MG63 (cell line): ENCODE measurements at regions not wholly inside any gene's neighbourhood (a gene's known extent, or its start where the extent isn't known, plus 50 kb on each side); places are given as distances from the start of the nearest gene placed in this dataset.
A peak's percentile ranks its signal among the peaks of the same experiment; 100 is the strongest.
"Not testable (repeated sequence)": the region's sequence is repeated elsewhere in the genome, so short reads cannot be mapped to it uniquely, and the experiment has no call there.

Experiments
- DNase-seq: peaks from one replicate; pipeline ENCODE4 v3.0.0-alpha.2; 2020
- H3K27me3 ChIP-seq: fragments of 250-450 bp; sonication (Bioruptor Pico); 2 replicates; pipeline ENCODE4 v1.5.1; 2020; ENCODE audit warnings: mild to moderate bottlenecking, moderate library complexity
- H3K36me3 ChIP-seq: fragments of 250-450 bp; sonication (Bioruptor Pico); 2 replicates; pipeline ENCODE4 v1.5.1; 2020; ENCODE audit warnings: mild to moderate bottlenecking, moderate library complexity
- H3K4me3 ChIP-seq: fragments of 250-450 bp; sonication (Bioruptor Pico); 2 replicates; pipeline ENCODE4 v1.5.1; 2020; ENCODE audit warnings: mild to moderate bottlenecking, moderate library complexity
- H3K9me3 ChIP-seq: fragments of 250-450 bp; sonication (Bioruptor Pico); 2 replicates; pipeline ENCODE4 v1.5.1; 2020; ENCODE audit warnings: mild to moderate bottlenecking, moderate library complexity

DNA sequence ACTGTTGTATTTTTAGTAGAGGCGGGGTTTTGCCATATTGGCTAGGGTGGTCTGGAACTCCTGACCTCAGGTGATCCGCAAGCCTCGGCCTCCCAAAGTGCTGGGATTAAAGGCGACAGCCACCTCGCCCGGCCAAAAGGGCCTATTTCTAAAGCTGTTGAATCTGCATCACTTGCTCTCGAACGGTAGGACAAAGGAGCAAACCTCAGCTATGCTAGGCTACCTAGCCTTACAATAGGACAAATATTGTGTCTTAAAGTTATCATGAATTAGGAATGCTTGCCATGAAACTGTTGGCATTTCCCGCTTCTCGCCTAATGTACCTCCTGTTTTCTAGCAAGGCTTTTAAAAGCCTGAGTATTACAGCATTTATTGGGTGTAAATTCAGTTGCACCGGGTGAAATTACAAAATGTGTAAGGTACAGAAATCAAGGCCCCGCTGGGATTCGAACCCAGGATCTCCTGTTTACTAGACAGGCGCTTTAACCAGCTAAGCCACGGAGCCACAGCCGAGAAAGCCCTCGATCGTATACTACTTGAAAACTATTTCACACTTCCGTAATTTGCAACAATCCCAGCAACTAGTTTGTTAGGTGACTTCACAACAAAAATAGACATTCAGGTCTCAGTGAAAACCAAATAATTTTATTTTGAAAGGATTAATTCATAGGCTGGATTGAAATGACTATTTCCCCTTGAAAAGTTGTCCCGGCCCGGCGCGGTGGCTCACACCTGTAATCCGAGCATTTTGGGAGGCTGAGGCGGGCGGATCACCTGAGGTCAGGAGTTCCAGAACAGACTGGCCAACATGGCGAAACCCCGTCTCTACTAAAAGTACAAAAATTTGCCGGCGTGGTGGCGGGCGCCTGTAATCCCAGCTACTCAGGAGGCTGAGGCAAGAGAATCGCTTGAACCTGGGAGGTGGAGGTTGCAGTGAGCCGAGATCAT is 211.6 kb upstream of the ZNF184 start:
- no peaks in the 10 kb centered on the region for H3K36me3 ChIP-seq
- H3K9me3 ChIP-seq: peaks cover 6% of the 10 kb centered on the region; the same call in 1 of the 2 replicates
- no peaks in the 10 kb centered on the region for H3K27me3 ChIP-seq
- peak; percentile 92 for DNase-seq
- H3K4me3 ChIP-seq: no peak overlapping the region

DNA sequence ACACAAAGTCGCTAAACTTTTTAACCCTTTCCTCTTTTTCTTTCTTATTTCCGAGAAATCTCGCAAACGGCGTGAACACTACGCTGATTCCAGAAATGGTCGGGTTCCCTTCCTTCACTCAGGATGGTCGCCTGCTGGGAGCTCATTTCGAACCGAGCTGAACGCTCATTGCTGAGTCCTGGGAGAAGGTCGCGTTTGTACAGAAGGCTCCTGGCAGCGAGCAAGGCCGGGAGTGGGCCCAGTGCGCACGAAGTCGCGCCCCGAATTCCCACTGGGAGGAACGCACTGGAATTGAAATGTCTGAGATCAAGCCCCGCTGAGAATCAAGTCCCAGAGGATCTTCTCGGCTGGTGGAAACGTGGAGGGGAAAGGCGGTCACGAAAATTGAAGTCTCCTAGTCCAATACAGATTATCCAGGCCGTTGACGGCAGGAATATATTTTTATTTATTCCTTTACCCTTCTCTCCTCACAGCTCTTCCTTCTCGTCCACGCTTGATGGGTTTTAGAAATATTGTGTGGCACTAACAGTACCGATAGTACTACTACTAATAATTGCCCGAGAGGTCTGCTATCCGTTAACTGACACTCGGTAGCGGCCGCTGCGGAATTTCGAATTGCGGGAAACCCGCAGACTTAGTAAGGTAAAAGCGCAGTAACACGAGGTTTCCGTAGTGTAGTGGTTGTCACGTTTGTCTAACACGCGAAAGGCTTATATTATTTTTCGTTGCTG is 207.2 kb upstream of the ZNF184 start:
- Histone ChIP-seq H3K27me3 (no peaks in the 10 kb centered on the region), H3K9me3 (peaks cover 6% of the 10 kb centered on the region; the same call in 1 of the 2 replicates), H3K36me3 (no peaks in the 10 kb centered on the region), H3K4me3 (no peak overlapping the region)
- DNase-seq: no peak

DNA sequence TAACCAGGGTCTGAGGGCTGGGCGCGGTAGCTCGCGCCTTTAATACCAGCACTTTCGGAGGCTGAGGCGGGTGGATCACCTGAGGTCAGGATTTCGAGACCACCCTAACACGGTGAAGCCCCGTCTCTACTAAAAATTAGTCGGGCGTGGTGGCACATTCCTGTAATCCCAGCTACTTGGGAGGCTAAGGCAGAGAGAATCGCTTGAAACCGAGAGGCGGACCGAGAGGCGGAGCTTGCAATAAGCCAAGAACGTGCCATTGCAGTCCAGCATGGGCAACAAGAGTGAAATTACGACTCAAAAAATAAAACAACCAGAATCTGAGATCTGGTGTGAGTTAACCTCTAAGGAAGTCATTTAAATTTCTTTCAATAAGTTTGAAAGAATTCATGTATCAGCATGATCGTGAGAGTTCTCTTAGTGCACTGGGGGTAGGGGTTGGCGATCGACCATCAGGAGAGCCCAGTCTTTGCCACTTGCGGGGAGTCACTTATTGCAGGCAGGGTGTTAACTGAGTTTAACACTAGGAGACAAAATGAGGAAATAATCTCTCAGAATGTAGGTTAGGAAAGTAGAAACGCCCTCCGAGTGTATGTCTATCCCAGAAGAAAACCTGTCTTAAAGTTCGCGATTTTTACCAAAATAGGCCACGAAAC is 206.5 kb upstream of the ZNF184 start:
- Histone ChIP-seq H3K27me3 (no peaks in the 10 kb centered on the region), H3K4me3 (no peak overlapping the region), H3K9me3 (peaks cover 6% of the 10 kb centered on the region; the same call in 1 of the 2 replicates), H3K36me3 (no peaks in the 10 kb centered on the region)
- no peak for DNase-seq

DNA sequence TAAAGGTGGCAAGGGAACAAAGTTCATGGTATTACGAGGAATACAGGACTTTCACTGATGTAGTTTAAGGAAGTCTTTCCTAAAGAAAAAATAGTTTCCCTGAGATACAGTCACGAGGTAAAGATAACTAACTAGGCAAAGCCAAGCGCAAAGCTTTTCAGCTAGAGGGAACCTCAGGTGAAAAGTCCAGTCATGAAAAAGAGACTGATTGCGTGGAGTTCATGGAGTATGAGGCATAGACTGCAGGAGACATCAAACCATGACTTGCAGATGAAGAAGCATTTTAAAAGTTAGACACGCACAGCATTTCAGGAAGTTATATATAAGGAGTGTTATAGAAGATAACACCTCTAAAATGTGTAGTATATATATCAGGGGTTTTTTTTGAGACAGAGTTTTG is 205.6 kb upstream of the ZNF184 start:
- no peak for DNase-seq
- H3K36me3 ChIP-seq: no peaks in the 10 kb centered on the region
- H3K27me3 ChIP-seq: no peaks in the 10 kb centered on the region
- no peak overlapping the region for H3K4me3 ChIP-seq
- H3K9me3 ChIP-seq: peaks cover 6% of the 10 kb centered on the region; the same call in 1 of the 2 replicates

DNA sequence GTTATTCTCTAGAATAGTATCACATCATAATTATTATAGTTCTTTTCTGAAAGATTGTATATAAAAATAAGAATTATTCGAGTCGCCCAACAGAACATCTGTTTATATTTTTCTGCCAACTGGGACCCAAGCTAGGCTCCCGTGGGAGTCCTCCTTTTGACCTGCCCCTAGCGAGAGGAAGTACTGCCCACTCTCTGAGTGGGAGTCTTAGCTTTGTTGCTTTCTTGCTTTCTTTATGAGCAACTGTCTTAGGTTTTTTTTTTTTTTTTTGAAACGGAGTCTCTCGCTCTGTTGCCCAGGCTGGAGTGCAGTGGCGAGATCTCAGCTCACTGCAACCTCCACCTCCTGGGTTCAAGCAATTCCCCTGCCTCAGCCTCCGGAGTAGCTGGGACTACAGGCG is 202.0 kb upstream of the ZNF184 start:
- DNase-seq: no peak
- Histone ChIP-seq H3K27me3 (no peaks in the 10 kb centered on the region), H3K4me3 (no peak overlapping the region), H3K9me3 (no peaks in the 10 kb centered on the region; the same call in 1 of the 2 replicates), H3K36me3 (no peaks in the 10 kb centered on the region)

DNA sequence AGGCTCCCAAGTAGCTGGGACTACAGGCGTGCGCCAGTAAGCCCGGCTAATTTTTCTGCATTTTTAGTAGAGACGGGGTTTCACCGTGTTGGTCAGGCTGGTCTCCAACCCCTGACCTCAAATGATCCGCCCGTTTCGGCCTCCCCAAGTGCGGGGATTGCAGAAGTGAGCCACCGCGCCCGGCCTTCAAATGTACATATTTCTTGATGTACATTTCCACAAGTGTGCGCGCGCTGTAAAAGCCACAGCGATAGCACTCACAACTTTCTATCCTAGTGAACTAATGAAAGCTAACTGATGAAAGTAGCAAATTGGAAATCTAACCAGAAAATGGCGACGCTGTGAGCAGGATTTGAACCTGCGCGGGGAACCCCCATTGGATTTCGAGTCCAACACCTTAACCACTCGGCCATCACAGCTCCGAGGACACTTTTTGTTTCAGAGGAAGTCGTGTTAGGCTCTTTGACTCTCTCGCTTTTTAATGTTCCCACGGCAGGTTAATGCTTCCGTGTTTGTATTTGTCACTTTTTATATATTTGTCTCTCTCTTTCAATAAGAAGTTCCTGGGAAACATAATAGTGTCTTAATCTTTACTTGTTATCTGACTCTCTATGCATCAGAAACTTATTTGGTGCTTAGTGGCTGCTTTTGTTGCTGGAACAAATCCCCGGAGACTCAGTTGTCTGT is 199.4 kb upstream of the ZNF184 start:
- peak overlapping the region; percentile 51 for H3K4me3 ChIP-seq
- no peaks in the 10 kb centered on the region for H3K27me3 ChIP-seq
- H3K36me3 ChIP-seq: no peaks in the 10 kb centered on the region
- peak; percentile 96 for DNase-seq
- H3K9me3 ChIP-seq: no peaks in the 10 kb centered on the region

DNA sequence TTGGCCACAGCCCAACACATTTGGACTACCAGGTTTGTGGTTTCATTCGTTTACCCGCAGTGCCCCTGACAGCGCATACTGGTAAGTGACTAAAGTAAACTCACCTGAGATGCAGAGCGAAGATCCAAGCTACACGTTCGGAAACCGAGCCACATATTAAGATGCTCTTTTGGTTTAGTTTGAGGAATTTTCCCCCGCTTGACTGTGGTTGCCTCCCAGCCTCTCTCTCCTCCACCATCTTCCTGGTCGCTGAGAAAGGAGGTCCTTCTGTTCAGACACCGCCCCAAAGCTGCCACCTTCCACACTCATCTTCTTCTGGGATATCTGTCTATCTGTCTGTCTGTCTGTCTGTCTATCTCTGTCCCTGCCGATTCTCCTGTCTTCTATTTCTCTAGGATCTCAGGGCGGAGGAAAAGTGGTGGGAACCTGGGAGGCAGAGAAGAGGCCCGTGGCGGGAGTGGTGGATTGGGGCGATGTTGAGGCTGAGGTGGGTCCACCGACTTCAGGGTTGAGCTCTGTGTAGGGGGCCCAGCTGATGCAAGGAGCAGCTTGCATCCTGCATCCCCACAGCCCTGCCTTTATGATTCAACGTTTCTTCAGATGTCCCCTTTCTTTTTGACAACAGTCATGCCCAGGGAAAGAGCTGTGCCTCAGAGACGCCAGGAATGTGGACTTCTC is 196.9 kb upstream of the ZNF184 start:
- peak; percentile 35 for DNase-seq
- Histone ChIP-seq H3K36me3 (no peaks in the 10 kb centered on the region), H3K9me3 (no peaks in the 10 kb centered on the region), H3K27me3 (no peaks in the 10 kb centered on the region), H3K4me3 (peak overlapping the region; percentile 51)

DNA sequence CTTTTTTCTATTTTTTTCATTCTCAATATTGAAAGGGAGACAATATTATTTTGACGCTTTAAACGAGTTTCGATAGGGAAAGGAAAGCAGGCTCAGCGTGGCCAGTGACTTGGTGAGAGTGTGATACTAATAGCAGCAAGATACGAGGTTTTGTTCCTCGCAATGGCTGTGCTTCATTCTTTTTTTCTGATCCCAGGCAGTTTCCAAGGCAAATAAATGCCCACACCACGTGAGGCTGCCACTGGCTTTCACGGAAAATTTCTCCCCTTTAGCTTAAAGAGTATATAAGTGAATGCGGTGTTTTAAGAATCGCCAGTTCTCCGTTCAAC is 196.4 kb upstream of the ZNF184 start:
- no peaks in the 10 kb centered on the region for H3K36me3 ChIP-seq
- DNase-seq: peak; percentile 49
- no peaks in the 10 kb centered on the region for H3K9me3 ChIP-seq
- H3K27me3 ChIP-seq: no peaks in the 10 kb centered on the region
- H3K4me3 ChIP-seq: peak overlapping the region; percentile 51

DNA sequence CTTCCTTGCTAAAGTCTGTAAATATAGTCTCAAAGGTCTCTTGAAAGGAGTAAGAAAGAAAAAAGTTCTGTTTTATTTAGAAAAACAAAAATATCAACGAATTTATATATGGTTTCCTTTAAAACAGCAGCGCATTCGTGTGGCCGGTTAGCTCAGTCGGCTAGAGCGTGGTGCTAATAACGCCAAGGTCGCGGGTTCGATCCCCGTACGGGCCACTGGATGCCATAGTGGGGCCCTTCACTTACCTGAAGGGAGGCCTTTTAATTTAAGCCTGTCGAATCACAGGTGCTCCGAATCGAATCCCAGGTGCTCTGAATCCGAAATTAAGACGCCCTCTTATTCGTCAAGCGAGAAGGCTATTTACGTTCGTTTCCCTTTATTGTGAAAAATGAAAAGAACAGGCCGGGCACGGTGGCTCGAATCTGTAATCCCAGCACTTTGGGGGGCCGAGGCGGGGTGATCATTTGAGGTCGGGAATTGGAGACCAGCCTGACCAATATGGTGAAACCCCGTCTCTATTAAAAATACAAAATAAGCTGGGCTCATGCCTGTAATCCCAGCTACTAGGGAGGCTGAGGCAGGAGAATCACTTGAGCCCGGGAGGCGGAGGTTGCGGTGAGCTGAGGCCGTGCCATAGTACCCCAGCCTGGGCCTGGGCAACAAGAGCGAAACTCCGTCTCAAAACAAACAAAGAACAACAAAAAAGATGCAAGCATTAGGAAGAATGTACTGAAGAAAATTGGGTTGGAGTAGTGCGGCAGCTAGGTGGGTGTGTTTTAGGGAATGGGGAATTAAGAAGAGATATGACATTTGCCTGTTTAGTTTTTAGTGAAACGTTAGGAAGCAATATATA is 195.8 kb upstream of the ZNF184 start:
- Histone ChIP-seq H3K36me3 (no peaks in the 10 kb centered on the region), H3K27me3 (no peaks in the 10 kb centered on the region), H3K9me3 (no peaks in the 10 kb centered on the region), H3K4me3 (peak overlapping the region; percentile 51)
- DNase-seq: peak; percentile 92

DNA sequence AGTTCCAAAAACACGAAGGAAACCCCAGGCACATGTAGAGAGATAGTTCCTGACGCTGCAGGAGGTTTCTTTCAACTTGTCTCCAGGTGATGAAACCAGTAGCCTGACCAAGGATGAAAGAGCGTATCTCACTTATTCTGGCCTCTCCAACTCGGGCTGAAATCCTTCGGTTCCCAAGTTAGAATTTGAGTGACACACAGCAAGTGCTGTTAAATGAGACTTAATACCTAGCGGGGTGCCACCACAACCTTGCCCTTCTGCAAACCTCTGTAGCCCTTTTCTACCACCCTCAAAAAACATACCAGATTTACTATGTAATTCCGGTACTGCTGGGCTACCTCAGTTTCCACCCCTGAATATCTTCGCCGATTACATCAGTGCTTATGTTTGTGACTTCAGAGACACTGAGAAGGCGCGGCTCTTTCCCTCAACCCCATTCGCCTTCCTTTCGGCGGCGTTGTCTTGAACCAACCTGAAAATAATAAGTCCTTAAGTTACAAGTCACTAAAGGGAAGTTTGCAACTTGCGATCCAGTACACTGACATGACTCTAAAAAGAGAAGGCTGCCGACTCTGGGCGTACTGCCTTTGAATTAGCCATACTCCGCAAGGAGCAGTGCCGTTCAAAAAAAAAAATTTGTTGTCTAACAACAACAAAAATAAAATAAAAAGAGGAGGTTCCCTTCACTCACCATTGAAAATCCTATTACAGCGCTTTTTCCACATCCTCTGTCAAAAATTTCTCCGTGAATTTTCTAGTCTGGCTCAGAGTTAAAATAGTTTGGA is 194.9 kb upstream of the ZNF184 start:
- no peaks in the 10 kb centered on the region for H3K9me3 ChIP-seq
- H3K27me3 ChIP-seq: no peaks in the 10 kb centered on the region
- no peaks in the 10 kb centered on the region for H3K36me3 ChIP-seq
- DNase-seq: peak; percentile 38
- H3K4me3 ChIP-seq: peak overlapping the region; percentile 51

DNA sequence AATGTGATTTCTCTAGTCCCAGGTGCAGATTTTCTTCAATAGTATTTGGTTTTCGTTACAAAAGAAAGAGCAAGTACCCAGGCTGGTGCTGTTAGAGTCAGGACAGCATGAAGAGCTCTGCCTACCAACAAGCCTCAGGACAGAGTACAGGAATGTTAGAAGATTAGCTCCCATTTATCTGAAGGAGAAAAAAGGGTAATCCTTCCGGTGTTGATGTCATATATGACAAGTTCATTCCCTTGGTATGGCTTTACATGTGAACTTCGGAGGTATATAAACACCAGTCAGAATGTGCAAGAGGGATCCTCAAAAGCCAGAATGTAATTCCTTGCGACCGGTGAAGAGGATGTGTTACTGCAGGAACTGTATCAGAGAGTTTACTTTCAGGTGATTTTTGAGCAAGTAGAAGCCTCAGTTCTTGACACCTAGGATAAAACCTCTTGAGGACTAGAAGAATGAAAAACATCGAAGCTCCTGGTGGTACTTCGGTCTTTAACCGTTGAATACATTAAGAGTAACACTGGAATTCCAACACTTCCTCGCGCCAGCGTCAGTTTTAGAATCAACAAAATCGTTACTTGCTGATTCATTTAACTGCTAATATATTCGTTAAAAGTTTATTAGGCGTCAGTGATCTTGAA is 194.2 kb upstream of the ZNF184 start:
- peak overlapping the region; percentile 51 for H3K4me3 ChIP-seq
- DNase-seq: no peak

DNA sequence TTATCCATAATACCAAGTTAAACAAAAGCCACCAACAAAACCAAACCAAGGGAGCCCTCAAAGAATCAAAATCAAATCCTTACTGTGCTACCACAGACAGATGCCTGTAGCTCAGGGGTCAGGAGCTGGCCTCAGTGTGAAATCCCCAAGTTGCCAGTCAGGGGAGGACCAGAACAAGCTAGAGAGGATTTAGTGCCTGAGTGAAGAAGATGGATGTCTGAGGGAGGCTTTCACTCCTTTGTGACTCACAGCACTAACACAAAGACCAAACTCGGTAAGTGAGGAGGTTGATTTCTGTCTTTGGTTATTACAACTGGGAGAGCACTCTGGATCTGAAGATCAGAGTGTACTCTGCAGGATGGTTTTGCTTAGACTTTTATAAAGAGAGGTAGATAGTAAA is 189.9 kb upstream of the ZNF184 start:
- no peaks in the 10 kb centered on the region for H3K36me3 ChIP-seq
- H3K9me3 ChIP-seq: no peaks in the 10 kb centered on the region
- H3K27me3 ChIP-seq: no peaks in the 10 kb centered on the region
- H3K4me3 ChIP-seq: no peak overlapping the region
- no peak for DNase-seq

More for the DNA sequence above, 194.2 kb upstream of the ZNF184 start:
- Histone ChIP-seq H3K36me3 (no peaks in the 10 kb centered on the region), H3K27me3 (no peaks in the 10 kb centered on the region), H3K9me3 (no peaks in the 10 kb centered on the region)

DNA sequence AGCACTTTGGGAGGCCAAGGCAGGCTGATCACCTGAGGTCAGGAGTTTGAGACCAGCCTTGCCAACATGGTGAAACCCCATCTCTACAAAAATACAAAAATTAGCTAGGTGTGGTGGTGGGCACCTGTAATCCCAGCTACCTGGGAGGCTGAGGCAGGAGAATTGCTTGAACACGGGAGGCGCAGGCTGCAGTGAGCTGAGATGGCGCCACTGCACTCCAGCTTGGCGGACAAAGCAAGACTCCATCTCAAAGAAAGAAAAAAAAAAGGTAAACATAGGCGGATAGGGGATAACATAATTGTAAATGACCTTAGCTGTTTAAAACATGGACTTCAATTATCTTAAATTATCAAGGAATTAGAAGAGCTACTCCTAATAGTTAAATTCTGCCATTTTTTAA is 189.3 kb upstream of the ZNF184 start:
- H3K4me3 ChIP-seq, H3K9me3 ChIP-seq, H3K27me3 ChIP-seq, H3K36me3 ChIP-seq, DNase-seq: not testable (repeated sequence)

DNA sequence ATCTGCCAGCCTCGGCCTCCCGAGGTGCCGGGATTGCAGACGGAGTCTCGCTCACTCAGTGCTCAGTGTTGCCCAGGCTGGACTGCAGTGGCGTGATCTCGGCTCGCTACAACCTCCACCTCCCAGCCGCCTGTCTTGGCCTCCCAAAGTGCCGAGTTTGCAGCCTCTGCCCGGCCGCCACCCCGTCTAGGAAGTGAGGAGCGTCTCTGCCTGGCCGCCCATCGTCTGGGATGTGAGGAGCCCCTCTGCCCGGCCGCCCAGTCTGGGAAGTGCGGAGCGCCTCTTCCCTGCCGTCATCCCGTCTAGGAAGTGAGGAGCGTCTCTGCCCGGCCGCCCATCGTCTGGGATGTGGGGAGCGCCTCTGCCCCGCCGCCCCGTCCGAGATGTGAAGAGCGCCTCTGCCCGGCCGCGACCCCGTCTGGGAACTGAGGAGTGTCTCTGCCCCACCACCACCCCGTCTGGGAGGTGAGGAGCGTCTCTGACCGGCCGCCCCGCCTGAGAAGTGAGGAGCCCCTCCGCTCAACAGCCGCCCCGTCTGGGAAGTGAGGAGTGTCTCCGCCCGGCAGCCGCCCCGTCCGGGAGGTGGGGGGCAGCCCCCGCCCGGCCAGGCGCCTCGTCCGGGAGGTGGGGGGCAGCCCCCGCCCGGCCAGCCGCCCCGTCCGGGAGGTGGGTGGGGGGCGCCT is 180.4 kb upstream of the ZNF184 start:
- peak overlapping the region; percentile 37 for H3K4me3 ChIP-seq
- peak; percentile 49 for DNase-seq
- H3K36me3 ChIP-seq, H3K9me3 ChIP-seq, H3K27me3 ChIP-seq: not testable (repeated sequence)
